NT2/D1 (cell line): ENCODE measurements at regions not wholly inside any gene's neighbourhood (a gene's known extent, or its start where the extent isn't known, plus 50 kb on each side); places are given as distances from the start of the nearest gene placed in this dataset.

Source experiments
- DNase-seq: peaks from one replicate; pipeline ENCODE4 v3.0.0-alpha.2; 2011; ENCODE audit warnings: low read depth, low spot score
- H3K27me3 ChIP-seq: 2 replicates; pipeline ENCODE4 v1.6.0; 2011; ENCODE audit warnings: mild to moderate bottlenecking; ENCODE audit not compliant: insufficient read length, insufficient read depth
- H3K36me3 ChIP-seq: 2 replicates; pipeline ENCODE4 v1.6.1; 2011; ENCODE audit warnings: mild to moderate bottlenecking, low read length, mixed read lengths; ENCODE audit not compliant: insufficient read depth, insufficient read length
- H3K4me1 ChIP-seq: 2 replicates; pipeline ENCODE4 v1.5.1; 2011; ENCODE audit not compliant: insufficient read depth, insufficient read length
- H3K4me3 ChIP-seq: 2 replicates; pipeline ENCODE4 v1.5.1; 2011; ENCODE audit warnings: low read depth; ENCODE audit not compliant: insufficient read length
- H3K9ac ChIP-seq: 2 replicates; pipeline ENCODE4 v1.6.0; 2011; ENCODE audit warnings: low read depth; ENCODE audit not compliant: insufficient read length
- H3K9me3 ChIP-seq: 2 replicates; pipeline ENCODE4 v1.5.1; 2011; ENCODE audit warnings: mild to moderate bottlenecking, low read length; ENCODE audit not compliant: insufficient read depth
- SUZ12 ChIP-seq: IDR thresholded peaks from 2 replicates; pipeline ENCODE4 v1.6.1; 2011; ENCODE audit not compliant: insufficient read length, insufficient read depth; ENCODE audit errors: extremely low read depth
- YY1 ChIP-seq: IDR thresholded peaks from 2 replicates; pipeline ENCODE4 v1.6.1; 2011; ENCODE audit not compliant: insufficient read length, insufficient read depth
- ZNF274 ChIP-seq: IDR thresholded peaks from 2 replicates; pipeline ENCODE4 v1.6.1; 2011; ENCODE audit warnings: mild to moderate bottlenecking, low read depth, low read length

DNA sequence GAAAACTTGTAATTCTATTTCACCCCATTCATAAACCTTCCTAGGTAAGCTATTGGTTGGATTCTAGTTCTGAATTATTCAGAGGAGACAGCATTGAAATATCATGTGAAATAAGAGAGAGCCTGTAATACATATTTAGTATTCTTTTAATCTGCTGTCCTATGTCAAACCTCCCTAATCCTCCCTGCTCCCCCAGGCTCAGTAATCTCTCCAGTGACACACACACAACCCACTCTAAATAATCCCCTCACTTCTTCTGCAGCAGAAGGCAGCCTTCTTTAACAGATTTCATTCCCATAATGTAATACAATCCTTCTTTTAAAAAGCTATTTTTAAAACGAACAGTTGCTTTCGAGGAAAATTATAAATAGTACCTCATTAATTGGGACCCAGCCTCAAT is 639.7 kb upstream of the AUTS2 start:
- Histone ChIP-seq H3K9me3 (peaks cover 7% of the 10 kb centered on the region; the same call in 1 of the 2 replicates), H3K27me3 (no peaks in the 10 kb centered on the region), H3K4me1 (no peaks in the 10 kb centered on the region), H3K9ac (no peak overlapping the region), H3K4me3 (no peak overlapping the region), H3K36me3 (no peaks in the 10 kb centered on the region)
- DNase-seq = no peak
- TF ChIP-seq YY1 = no peak

DNA sequence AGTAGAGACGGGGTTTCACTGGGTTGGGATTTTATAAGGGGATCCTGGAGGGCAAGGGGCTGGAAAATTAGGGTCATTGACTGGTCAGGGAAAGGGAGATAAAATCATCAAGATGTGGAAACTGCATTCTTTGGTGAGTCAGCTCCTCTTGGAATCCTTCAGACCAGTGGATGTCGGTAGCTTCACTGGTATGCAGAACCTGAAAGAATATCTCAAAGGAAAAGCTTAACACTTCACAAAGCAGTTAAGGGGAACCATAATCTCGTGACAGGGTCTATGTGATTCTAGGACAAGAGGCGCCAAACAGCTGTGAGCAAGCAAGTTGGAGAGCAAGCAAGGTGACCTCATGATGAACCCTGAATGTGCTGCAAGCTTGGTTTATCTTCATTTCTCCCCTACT is 634.7 kb upstream of the AUTS2 start:
- Histone ChIP-seq H3K27me3 (no peaks in the 10 kb centered on the region), H3K9ac (no peak overlapping the region), H3K9me3 (peaks cover 7% of the 10 kb centered on the region; the same call in 1 of the 2 replicates), H3K4me1 (no peaks in the 10 kb centered on the region), H3K4me3 (no peak overlapping the region), H3K36me3 (no peaks in the 10 kb centered on the region)
- TF ChIP-seq SUZ12 (no peak), YY1 (no peak), ZNF274 (no peak)
- no peak for DNase-seq

DNA sequence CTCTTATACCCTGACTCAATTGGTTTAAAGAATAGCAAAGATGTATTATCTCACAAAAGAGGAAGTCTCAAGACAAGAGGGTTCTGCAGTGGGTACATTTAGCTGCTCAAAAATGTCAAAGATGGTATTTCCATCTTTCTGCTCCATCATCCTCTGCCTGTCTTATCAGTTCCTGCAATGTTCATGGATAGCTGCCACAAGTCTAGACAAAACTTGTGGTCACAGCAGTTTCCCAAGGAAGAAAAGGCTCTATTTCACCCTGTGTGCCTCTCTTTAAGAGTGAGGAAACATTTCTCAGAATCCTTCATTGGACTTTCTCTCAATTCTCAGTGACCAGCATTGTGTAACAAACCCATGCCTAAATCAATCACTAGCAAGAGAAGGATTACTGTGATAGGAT is 634.2 kb upstream of the AUTS2 start:
- no peak for DNase-seq
- peaks cover 7% of the 10 kb centered on the region; the same call in 1 of the 2 replicates for H3K9me3 ChIP-seq
- no peaks in the 10 kb centered on the region for H3K36me3 ChIP-seq

GRCh38 chr7:68965351-68965750 is 632.9 kb upstream of the AUTS2 start:
- Histone ChIP-seq H3K9me3 (peaks cover 7% of the 10 kb centered on the region; the same call in 1 of the 2 replicates), H3K36me3 (no peaks in the 10 kb centered on the region), H3K4me1 (no peaks in the 10 kb centered on the region), H3K27me3 (no peaks in the 10 kb centered on the region), H3K9ac (no peak overlapping the region), H3K4me3 (no peak overlapping the region)
- TF ChIP-seq ZNF274 (no peak), YY1 (no peak), SUZ12 (no peak)
- DNase-seq = no peak

More for the DNA sequence above, 634.2 kb upstream of the AUTS2 start:
- Histone ChIP-seq H3K4me1 (no peaks in the 10 kb centered on the region), H3K27me3 (no peaks in the 10 kb centered on the region), H3K9ac (no peak overlapping the region), H3K4me3 (no peak overlapping the region)
- TF ChIP-seq YY1 (no peak), ZNF274 (no peak), SUZ12 (no peak)

- Histone ChIP-seq H3K9ac (no peak overlapping the region), H3K36me3 (no peaks in the 10 kb centered on the region), H3K4me3 (no peak overlapping the region), H3K27me3 (no peaks in the 10 kb centered on the region), H3K4me1 (peaks cover 2% of the 10 kb centered on the region), H3K9me3 (peaks cover 6% of the 10 kb centered on the region; the same call in 1 of the 2 replicates)
- no peak for TF ChIP-seq YY1
- TF ChIP-seq ZNF274 = no peak
- TF ChIP-seq SUZ12 = no peak
- DNase-seq = no peak
These were observed 630.7 kb upstream of the AUTS2 start for GRCh38 chr7:68967598-68967997.

DNA sequence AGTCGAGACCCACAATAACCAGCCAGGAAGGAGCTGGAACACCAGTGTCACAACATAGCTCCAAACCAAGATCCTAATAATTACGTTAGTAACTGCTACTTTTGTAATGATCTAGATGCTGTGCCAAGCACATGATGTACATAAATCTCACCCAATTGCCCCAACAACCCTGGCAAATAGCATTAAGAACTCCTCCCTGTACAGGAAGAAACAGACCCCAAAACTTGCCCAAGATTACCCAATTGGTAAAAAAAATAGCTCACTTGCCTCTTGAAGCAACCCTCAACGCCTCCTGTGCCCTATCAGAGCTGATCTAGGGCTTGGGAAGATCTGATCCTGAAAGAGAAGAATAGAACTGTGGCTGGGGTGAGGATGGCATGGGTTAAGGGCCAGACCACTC is 628.7 kb upstream of the AUTS2 start:
- DNase-seq = no peak
- no peak for TF ChIP-seq SUZ12

GRCh38 chr7:68971634-68972340 is 626.5 kb upstream of the AUTS2 start:
- TF ChIP-seq SUZ12 (no peak), ZNF274 (no peak), YY1 (no peak)
- Histone ChIP-seq H3K36me3 (no peaks in the 10 kb centered on the region), H3K4me3 (no peak overlapping the region), H3K4me1 (peaks cover 2% of the 10 kb centered on the region), H3K9ac (no peak overlapping the region), H3K27me3 (no peaks in the 10 kb centered on the region), H3K9me3 (no peaks in the 10 kb centered on the region; the same call in 1 of the 2 replicates)
- DNase-seq = no peak

More for the DNA sequence above, 628.7 kb upstream of the AUTS2 start:
- Histone ChIP-seq H3K4me3 (no peak overlapping the region), H3K4me1 (peaks cover 2% of the 10 kb centered on the region), H3K9me3 (no peaks in the 10 kb centered on the region; the same call in 1 of the 2 replicates), H3K27me3 (no peaks in the 10 kb centered on the region), H3K9ac (no peak overlapping the region), H3K36me3 (no peaks in the 10 kb centered on the region)
